Endothelial cell of umbilical vein (primary cell): ENCODE measurements at regions not wholly inside any gene's neighbourhood (a gene's known extent, or its start where the extent isn't known, plus 50 kb on each side); places are given as distances from the start of the nearest gene placed in this dataset.
"Not testable (repeated sequence)": the region's sequence is repeated elsewhere in the genome, so short reads cannot be mapped to it uniquely, and the experiment has no call there.

ENCODE experiments used
- BruUV-seq: library from RNA; stranded (reverse); fragments of 400-500 nt; replicated peaks from 2 replicates; lab custom pipeline; 2021; lab: Mats Ljungman, UMichigan
- CTCF ChIA-PET: fragments of 300-600, 350-600 bp; sonication (Branson Sonifier 250); formaldehyde crosslinking; loops from one replicate; lab custom pipeline; 2021; ENCODE audit warnings: antibody characterized with exemption, inconsistent platforms; lab: Charles Lee
- POLR2A ChIA-PET: fragments of 300-600, 350-600 bp; sonication (Branson Sonifier 250); formaldehyde crosslinking; loops from one replicate; lab custom pipeline; 2021; ENCODE audit warnings: antibody characterized with exemption, inconsistent platforms; lab: Charles Lee
- DNase-seq: peaks from one replicate; pipeline ENCODE4 v3.0.0-alpha.2; 2011; ENCODE audit warnings: low read depth, low spot score
- FAIRE-seq: peaks from 2 replicates; lab custom pipeline; 2011; peaks lifted over from hg19 to GRCh38; lab: Jason Lieb, UNC
- H2AFZ ChIP-seq: 2 replicates; pipeline ENCODE4 v1.6.0; 2012; ENCODE audit warnings: low read depth, low read length, control low read depth, inconsistent platforms
- H3K27ac ChIP-seq: 2 replicates; pipeline ENCODE4 v1.5.1; 2011; ENCODE audit warnings: low read depth, mild to moderate bottlenecking, control low read depth, low read length, moderate library complexity; ENCODE audit not compliant: insufficient read depth
- H3K27me3 ChIP-seq, 2 experiments: 2 replicates each; pipeline versions ENCODE4 v1.6.0 to v1.6.1; 2011; ENCODE audit warnings: low read length in 2 of 2, mixed read lengths in 1 of 2; ENCODE audit not compliant: control insufficient read depth in 2 of 2, insufficient read depth in 2 of 2
- H3K36me3 ChIP-seq, 2 experiments: 2 replicates in 1 of 2; 3 replicates in 1 of 2; pipeline ENCODE4 v1.5.1; 2011; ENCODE audit warnings: low read length in 2 of 2, mild to moderate bottlenecking in 1 of 2, moderate library complexity in 1 of 2; ENCODE audit not compliant: control insufficient read depth in 2 of 2, insufficient read depth in 2 of 2; ENCODE audit errors: extremely low read depth in 1 of 2
- H3K4me1 ChIP-seq: 3 replicates; pipeline ENCODE4 v1.5.1; 2011; ENCODE audit warnings: mild to moderate bottlenecking, low read length; ENCODE audit not compliant: control insufficient read depth, insufficient read depth; ENCODE audit errors: extremely low read depth
- H3K4me2 ChIP-seq: 2 replicates; pipeline ENCODE4 v1.6.1; 2011; ENCODE audit warnings: low read length, control low read depth, mixed read lengths; ENCODE audit not compliant: insufficient read depth
- H3K4me3 ChIP-seq, 3 experiments: fragments of 200-600 bp in 1 of 3; sonication (generic), shearing (Covaris generic) in 1 of 3; replicated peaks in 1 of 3; 2 replicates each; pipeline ENCODE4 v1.5.1; 2011 to 2016; ENCODE audit warnings: control low read depth in 3 of 3, low read length in 3 of 3, mild to moderate bottlenecking in 2 of 3, inconsistent platforms in 1 of 3, low read depth in 1 of 3, moderate library complexity in 1 of 3; ENCODE audit not compliant: insufficient read depth in 1 of 3
- H3K79me2 ChIP-seq: 2 replicates; pipeline ENCODE4 v1.6.0; 2012; ENCODE audit warnings: low read length, inconsistent platforms; ENCODE audit not compliant: control insufficient read depth, insufficient read depth
- H3K9ac ChIP-seq: replicated peaks from 2 replicates; pipeline ENCODE3; 2011; ENCODE audit warnings: low read length, control low read depth; ENCODE audit not compliant: insufficient read depth; ENCODE audit errors: extremely low read depth
- H3K9me1 ChIP-seq: replicated peaks from 3 replicates; pipeline ENCODE4 v1.6.0; 2011; ENCODE audit warnings: mild to moderate bottlenecking, low read length; ENCODE audit not compliant: control insufficient read depth, insufficient read depth; ENCODE audit errors: extremely low read depth
- H3K9me3 ChIP-seq: replicated peaks from 2 replicates; pipeline ENCODE4 v1.5.1; 2012; ENCODE audit warnings: low read length, inconsistent platforms; ENCODE audit not compliant: control insufficient read depth, insufficient read depth
- H4K20me1 ChIP-seq: replicated peaks from 2 replicates; pipeline ENCODE3; 2011; ENCODE audit warnings: mild to moderate bottlenecking, low read length; ENCODE audit not compliant: control insufficient read depth, insufficient read depth; ENCODE audit errors: extremely low read depth
- EZH2 ChIP-seq: IDR thresholded peaks from 2 replicates; pipeline ENCODE4 v1.6.1; 2012; ENCODE audit warnings: borderline replicate concordance, low read depth, mild to moderate bottlenecking, moderate library complexity, low read length, inconsistent platforms; ENCODE audit not compliant: severe bottlenecking
- FOS ChIP-seq: IDR thresholded peaks from 2 replicates; pipeline ENCODE4 v1.6.1; 2011; ENCODE audit warnings: mild to moderate bottlenecking, low read length, moderate library complexity, borderline replicate concordance; ENCODE audit not compliant: insufficient read depth
- JUN ChIP-seq: IDR thresholded peaks from 2 replicates; pipeline ENCODE4 v1.6.1; 2011; ENCODE audit warnings: borderline replicate concordance, low read depth; ENCODE audit not compliant: insufficient read length, insufficient read depth
- MYC ChIP-seq: IDR thresholded peaks from one replicate; pipeline ENCODE4 v1.6.1; 2011; ENCODE audit warnings: mild to moderate bottlenecking, low read depth, low read length
- POLR2AphosphoS5 ChIP-seq: IDR thresholded peaks from 2 replicates; pipeline ENCODE4 v1.6.1; 2012; ENCODE audit warnings: low read depth, mild to moderate bottlenecking, control low read depth, low read length, moderate library complexity; ENCODE audit not compliant: insufficient read depth
- dilution Hi-C: fragments of 300-500 bp; cut with MboI; formaldehyde crosslinking; loops from one replicate; pipeline ENCODE4 v1.15.0; 2019; ENCODE audit warnings: low sequenced_read_pairs; ENCODE audit not compliant: extremely low pct_ligation_motif_present
- intact Hi-C: fragments of 100-400 bp; cut with micrococcal nuclease; formaldehyde crosslinking; loops from one replicate; pipeline ENCODE4 v1.10.0; 2022
- TF ChIP-seq, protein P1 (sequence below): IDR thresholded peaks from 2 replicates; pipeline ENCODE4 v1.6.1; 2011; ENCODE audit not compliant: insufficient read depth, insufficient read length
- TF ChIP-seq, protein P2 (sequence below), 2 donors: IDR thresholded peaks; 1 replicate in 1 of 2; 2 replicates in 1 of 2; pipeline ENCODE4 v1.5.1; 2011; ENCODE audit warnings: low read length in 2 of 2, mild to moderate bottlenecking in 2 of 2, moderate library complexity in 2 of 2, control low read depth in 1 of 2, inconsistent platforms in 1 of 2, low read depth in 1 of 2; ENCODE audit not compliant: insufficient read depth in 1 of 2; ENCODE audit errors: extremely low read depth in 1 of 2

DNA sequence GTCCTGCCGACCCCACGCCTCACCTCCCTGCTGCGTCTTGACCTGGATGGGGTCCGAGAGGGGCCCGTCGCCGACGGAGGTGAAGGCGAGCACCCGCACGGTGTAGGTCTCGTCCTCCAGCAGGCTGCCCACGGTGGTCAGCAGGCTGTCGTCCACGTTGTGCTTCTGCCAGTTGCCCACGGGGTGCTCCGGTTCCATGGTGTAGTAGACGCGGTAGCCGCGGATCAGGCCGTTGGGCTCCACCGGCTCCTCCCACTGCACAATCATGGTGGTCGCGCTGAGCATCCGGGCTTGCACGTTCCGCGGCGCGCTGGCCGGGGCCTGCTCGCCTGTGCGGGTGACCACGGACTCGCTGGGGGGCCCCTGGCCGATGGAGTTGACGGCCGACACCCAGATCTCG is 96.7 kb downstream of the PTPRS start:
- no peaks in the 10 kb centered on the region for H4K20me1 ChIP-seq
- H3K36me3 ChIP-seq: no peaks in the 10 kb centered on the region
- ChIA-PET POLR2A (no interaction called here), CTCF (no interaction called here)
- TF ChIP-seq MYC (no peak), EZH2 (no peak), FOS (no peak), POLR2AphosphoS5 (no peak), JUN (no peak)
- TF ChIP-seq, protein P1, sequence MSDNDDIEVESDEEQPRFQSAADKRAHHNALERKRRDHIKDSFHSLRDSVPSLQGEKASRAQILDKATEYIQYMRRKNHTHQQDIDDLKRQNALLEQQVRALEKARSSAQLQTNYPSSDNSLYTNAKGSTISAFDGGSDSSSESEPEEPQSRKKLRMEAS: no peak
- TF ChIP-seq, protein P2, sequence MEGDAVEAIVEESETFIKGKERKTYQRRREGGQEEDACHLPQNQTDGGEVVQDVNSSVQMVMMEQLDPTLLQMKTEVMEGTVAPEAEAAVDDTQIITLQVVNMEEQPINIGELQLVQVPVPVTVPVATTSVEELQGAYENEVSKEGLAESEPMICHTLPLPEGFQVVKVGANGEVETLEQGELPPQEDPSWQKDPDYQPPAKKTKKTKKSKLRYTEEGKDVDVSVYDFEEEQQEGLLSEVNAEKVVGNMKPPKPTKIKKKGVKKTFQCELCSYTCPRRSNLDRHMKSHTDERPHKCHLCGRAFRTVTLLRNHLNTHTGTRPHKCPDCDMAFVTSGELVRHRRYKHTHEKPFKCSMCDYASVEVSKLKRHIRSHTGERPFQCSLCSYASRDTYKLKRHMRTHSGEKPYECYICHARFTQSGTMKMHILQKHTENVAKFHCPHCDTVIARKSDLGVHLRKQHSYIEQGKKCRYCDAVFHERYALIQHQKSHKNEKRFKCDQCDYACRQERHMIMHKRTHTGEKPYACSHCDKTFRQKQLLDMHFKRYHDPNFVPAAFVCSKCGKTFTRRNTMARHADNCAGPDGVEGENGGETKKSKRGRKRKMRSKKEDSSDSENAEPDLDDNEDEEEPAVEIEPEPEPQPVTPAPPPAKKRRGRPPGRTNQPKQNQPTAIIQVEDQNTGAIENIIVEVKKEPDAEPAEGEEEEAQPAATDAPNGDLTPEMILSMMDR (IDR thresholded peaks at IDR 0.05; ENCODE audit: extremely low read depth in 1 of 2, insufficient read depth in 1 of 2, low read depth in 1 of 2, low read length in 2 of 2): no peak
- no peak overlapping the region for H3K27ac ChIP-seq
- H2AFZ ChIP-seq: no peak overlapping the region
- intact Hi-C loops (no loop called here), dilution Hi-C loops (no loop called here)
- no TSS peak for BruUV-seq
- no peak overlapping the region for H3K9ac ChIP-seq
- H3K9me1 ChIP-seq: no peaks in the 10 kb centered on the region
- no peaks in the 10 kb centered on the region for H3K9me3 ChIP-seq
- no peaks in the 10 kb centered on the region for H3K4me1 ChIP-seq
- no peak overlapping the region for H3K4me2 ChIP-seq
- FAIRE-seq: no peak
- no peaks in the 10 kb centered on the region for H3K27me3 ChIP-seq
- no peak for DNase-seq
- H3K4me3 ChIP-seq: no peak overlapping the region
- H3K79me2 ChIP-seq: no peaks in the 10 kb centered on the region

DNA sequence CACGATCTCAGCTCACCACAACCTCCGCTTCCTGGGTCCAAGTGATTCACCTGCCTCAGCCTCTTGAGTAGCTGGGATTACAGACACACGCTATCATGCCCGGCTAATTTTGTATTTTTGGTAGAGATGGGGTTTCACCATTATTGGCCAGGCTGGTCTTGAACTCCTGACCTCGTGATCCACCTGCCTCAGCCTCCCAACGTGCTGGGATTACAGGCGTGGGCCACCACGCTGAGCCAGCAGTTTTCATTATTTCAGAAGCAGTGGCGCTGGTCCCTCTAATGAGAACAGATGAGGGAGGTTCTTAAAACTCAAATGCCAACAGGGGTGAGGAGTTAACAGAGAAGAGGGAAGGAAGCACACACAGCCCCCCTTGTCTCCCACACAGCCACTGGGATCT is 98.7 kb downstream of the PTPRS start:
- H3K9ac ChIP-seq, H3K4me3 ChIP-seq, H3K27me3 ChIP-seq, BruUV-seq, CTCF ChIA-PET, dilution Hi-C loops, H3K79me2 ChIP-seq, H3K36me3 ChIP-seq, H3K4me1 ChIP-seq, H3K4me2 ChIP-seq, H4K20me1 ChIP-seq, H3K9me1 ChIP-seq, H3K27ac ChIP-seq, DNase-seq, intact Hi-C loops, H2AFZ ChIP-seq, H3K9me3 ChIP-seq, FAIRE-seq, POLR2A ChIA-PET: not testable (repeated sequence)
